ENCODE measurements at regions not wholly inside any gene's neighbourhood (a gene's known extent, or its start where the extent isn't known, plus 50 kb on each side); places are given as distances from the start of the nearest gene placed in this dataset.

GRCh38 chr1:78787544-78787943, 137.9 kb downstream of the IFI44 start:
- TF ChIP-seq CTCF (IDR thresholded peaks at IDR 0.05; ENCODE audit: insufficient read depth, low read depth, low read length, missing control alignments): no peak
- DNase-seq (ENCODE audit: low read depth): no peak
- no peak overlapping the region for H3K4me3 ChIP-seq (ENCODE audit: low read length)

- TF ChIP-seq CTCF (IDR thresholded peaks at IDR 0.05; ENCODE audit: insufficient read depth, low read depth, low read length, missing control alignments): no peak
- H3K4me3 ChIP-seq (ENCODE audit: low read length): no peak overlapping the region
- no peak for DNase-seq (ENCODE audit: low read depth)
These were observed 140.5 kb downstream of the IFI44 start for GRCh38 chr1:78790174-78790573.

GRCh38 chr1:78792756-78793155, 143.1 kb downstream of the IFI44 start:
- no peak for DNase-seq (ENCODE audit: low read depth)
- no peak for TF ChIP-seq CTCF (IDR thresholded peaks at IDR 0.05; ENCODE audit: insufficient read depth, low read depth, low read length, missing control alignments)
- no peak overlapping the region for H3K4me3 ChIP-seq (ENCODE audit: low read length)

GRCh38 chr1:78797108-78797781, 147.6 kb downstream of the IFI44 start:
- DNase-seq (ENCODE audit: low read depth): no peak
- H3K4me3 ChIP-seq (ENCODE audit: low read length): no peak overlapping the region
- TF ChIP-seq CTCF (IDR thresholded peaks at IDR 0.05; ENCODE audit: insufficient read depth, low read depth, low read length, missing control alignments): no peak

GRCh38 chr1:78799926-78800325, 150.3 kb downstream of the IFI44 start:
- TF ChIP-seq CTCF (IDR thresholded peaks at IDR 0.05; ENCODE audit: insufficient read depth, low read depth, low read length, missing control alignments): no peak
- DNase-seq (ENCODE audit: low read depth): no peak

GRCh38 chr1:78814176-78814575, 164.5 kb downstream of the IFI44 start:
- no peak overlapping the region for H3K4me3 ChIP-seq (ENCODE audit: low read length)
- TF ChIP-seq CTCF (IDR thresholded peaks at IDR 0.05; ENCODE audit: insufficient read depth, low read depth, low read length, missing control alignments): no peak
- DNase-seq (ENCODE audit: low read depth): no peak

More at GRCh38 chr1:78799926-78800325, 150.3 kb downstream of the IFI44 start:
- H3K4me3 ChIP-seq (ENCODE audit: low read length): no peak overlapping the region

- no peak for DNase-seq (ENCODE audit: low read depth)
- TF ChIP-seq CTCF (IDR thresholded peaks at IDR 0.05; ENCODE audit: insufficient read depth, low read depth, low read length, missing control alignments): no peak
These were observed 175.9 kb downstream of the IFI44 start for GRCh38 chr1:78825561-78825960.

More at GRCh38 chr1:78825561-78825960, 175.9 kb downstream of the IFI44 start:
- no peak overlapping the region for H3K4me3 ChIP-seq (ENCODE audit: low read length)

Measured in epithelial cell of esophagus (primary cell).